Activated CD8-positive, alpha-beta T cell treated with anti-CD3 and anti-CD28 coated beads for 36 hours (primary cell): ENCODE measurements at regions not wholly inside any gene's neighbourhood (a gene's known extent, or its start where the extent isn't known, plus 50 kb on each side); places are given as distances from the start of the nearest gene placed in this dataset.
A peak's percentile ranks its signal among the peaks of the same experiment; 100 is the strongest.
"Not testable (repeated sequence)": the region's sequence is repeated elsewhere in the genome, so short reads cannot be mapped to it uniquely, and the experiment has no call there.

Experiments
- ATAC-seq: fragments of 200-7000 bp; cut with Tn5 transposase; one replicate; pipeline ENCODE4 v1.10.0; 2021; ENCODE audit warnings: mild to moderate bottlenecking, moderate library complexity
- CTCF ChIA-PET: fragments of 350-600 bp; sonication (Branson Sonifier 250); formaldehyde crosslinking; loops from one replicate; lab custom pipeline; 2021; ENCODE audit warnings: antibody characterized with exemption; lab: Charles Lee
- POLR2A ChIA-PET: fragments of 350-600 bp; sonication (Branson Sonifier 250); formaldehyde crosslinking; loops from one replicate; lab custom pipeline; 2021; ENCODE audit warnings: antibody characterized with exemption; lab: Charles Lee
- DNase-seq: peaks from one replicate; pipeline ENCODE4 v3.0.0-alpha.2; 2020
- H3K27ac Mint-ChIP-seq: one replicate; pipeline ENCODE4 v1.8.0; 2021; ENCODE audit warnings: mild to moderate bottlenecking, mixed read lengths
- H3K27me3 Mint-ChIP-seq: one replicate; pipeline ENCODE4 v1.8.0; 2021; ENCODE audit warnings: mixed read lengths
- H3K36me3 Mint-ChIP-seq: one replicate; pipeline ENCODE4 v1.8.0; 2021; ENCODE audit warnings: low read depth, mixed read lengths
- H3K4me1 Mint-ChIP-seq: one replicate; pipeline ENCODE4 v1.8.0; 2021; ENCODE audit warnings: low read depth, mixed read lengths
- H3K4me3 Mint-ChIP-seq: one replicate; pipeline ENCODE4 v1.8.0; 2021; ENCODE audit warnings: mild to moderate bottlenecking, moderate library complexity, mixed read lengths
- H3K9me3 Mint-ChIP-seq: one replicate; pipeline ENCODE4 v1.8.0; 2021; ENCODE audit warnings: mixed read lengths
- intact Hi-C: fragments of 100-400 bp; cut with micrococcal nuclease; formaldehyde crosslinking; loops from one replicate; pipeline ENCODE4 v1.10.0; 2022
- TF ChIP-seq, protein P1 (sequence below): fragments of 200-600 bp; IDR thresholded peaks from one replicate; pipeline ENCODE4 v1.8.0; 2022; ENCODE audit warnings: antibody characterized with exemption, mild to moderate bottlenecking

DNA sequence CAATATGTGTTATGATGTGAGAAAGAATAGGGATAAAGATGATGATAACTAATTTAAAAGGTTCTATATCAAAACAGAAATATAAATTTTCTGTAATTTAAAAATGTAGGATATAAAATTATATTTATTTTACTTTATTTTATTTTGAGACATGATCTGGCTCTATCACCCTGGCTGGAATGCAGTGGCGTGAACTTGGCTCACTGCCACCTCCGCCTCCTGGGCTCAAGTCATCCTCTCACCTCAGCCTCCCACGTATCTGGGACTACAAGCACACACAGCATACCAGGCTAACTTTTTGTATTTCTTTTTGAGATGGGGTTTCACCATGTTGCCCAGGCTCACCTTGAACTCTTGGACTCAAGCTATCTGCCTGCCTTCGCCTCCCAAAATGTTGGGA lies 214.9 kb upstream of the SLITRK1 start:
- Mint-ChIP-seq H3K4me3 (no peak overlapping the region), H3K36me3 (no peaks in the 10 kb centered on the region), H3K4me1 (no peaks in the 10 kb centered on the region), H3K9me3 (no peaks in the 10 kb centered on the region), H3K27me3 (no peaks in the 10 kb centered on the region), H3K27ac (no peak overlapping the region)
- ATAC-seq (no peak), DNase-seq (peak; percentile 11)
- TF ChIP-seq, protein P1, sequence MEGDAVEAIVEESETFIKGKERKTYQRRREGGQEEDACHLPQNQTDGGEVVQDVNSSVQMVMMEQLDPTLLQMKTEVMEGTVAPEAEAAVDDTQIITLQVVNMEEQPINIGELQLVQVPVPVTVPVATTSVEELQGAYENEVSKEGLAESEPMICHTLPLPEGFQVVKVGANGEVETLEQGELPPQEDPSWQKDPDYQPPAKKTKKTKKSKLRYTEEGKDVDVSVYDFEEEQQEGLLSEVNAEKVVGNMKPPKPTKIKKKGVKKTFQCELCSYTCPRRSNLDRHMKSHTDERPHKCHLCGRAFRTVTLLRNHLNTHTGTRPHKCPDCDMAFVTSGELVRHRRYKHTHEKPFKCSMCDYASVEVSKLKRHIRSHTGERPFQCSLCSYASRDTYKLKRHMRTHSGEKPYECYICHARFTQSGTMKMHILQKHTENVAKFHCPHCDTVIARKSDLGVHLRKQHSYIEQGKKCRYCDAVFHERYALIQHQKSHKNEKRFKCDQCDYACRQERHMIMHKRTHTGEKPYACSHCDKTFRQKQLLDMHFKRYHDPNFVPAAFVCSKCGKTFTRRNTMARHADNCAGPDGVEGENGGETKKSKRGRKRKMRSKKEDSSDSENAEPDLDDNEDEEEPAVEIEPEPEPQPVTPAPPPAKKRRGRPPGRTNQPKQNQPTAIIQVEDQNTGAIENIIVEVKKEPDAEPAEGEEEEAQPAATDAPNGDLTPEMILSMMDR, result no peak
- intact Hi-C loops, result no loop called here
- POLR2A ChIA-PET, result no interaction called here
- CTCF ChIA-PET, result interaction anchor here (1.4 kb wide), 1 partner anchor 15 kb away, joined by 3 read pairs; no protein-coding TSS in a partner anchor

DNA sequence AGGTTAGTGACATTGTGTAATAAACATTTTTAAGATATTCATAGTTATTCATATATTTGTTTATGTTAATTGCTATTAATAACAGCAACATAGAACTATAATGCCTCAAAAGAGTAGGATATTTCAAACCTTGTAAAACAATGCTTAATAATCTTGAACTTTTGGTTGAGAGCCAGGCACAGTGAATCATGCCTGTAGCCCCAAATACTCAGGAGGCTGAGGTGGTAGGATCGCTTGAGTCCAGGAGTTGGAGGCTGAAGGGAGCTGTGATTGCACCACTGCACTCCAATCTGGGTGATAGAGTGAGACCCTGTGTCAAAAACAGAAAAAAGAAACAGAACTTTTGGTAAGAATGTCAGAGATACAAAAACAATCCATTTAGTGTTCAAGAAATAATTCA lies 213.9 kb upstream of the SLITRK1 start:
- no peak for DNase-seq
- Mint-ChIP-seq H3K4me1 (no peaks in the 10 kb centered on the region), H3K36me3 (no peaks in the 10 kb centered on the region), H3K27me3 (no peaks in the 10 kb centered on the region), H3K27ac (no peak overlapping the region), H3K4me3 (no peak overlapping the region), H3K9me3 (no peaks in the 10 kb centered on the region)
- ATAC-seq, result no peak
- intact Hi-C loops, result no loop called here
- ChIA-PET CTCF (interaction anchor here (1.4 kb wide), 1 partner anchor 14 kb away, joined by 3 read pairs; no protein-coding TSS in a partner anchor), POLR2A (no interaction called here)
- TF ChIP-seq, protein P1, result no peak

DNA sequence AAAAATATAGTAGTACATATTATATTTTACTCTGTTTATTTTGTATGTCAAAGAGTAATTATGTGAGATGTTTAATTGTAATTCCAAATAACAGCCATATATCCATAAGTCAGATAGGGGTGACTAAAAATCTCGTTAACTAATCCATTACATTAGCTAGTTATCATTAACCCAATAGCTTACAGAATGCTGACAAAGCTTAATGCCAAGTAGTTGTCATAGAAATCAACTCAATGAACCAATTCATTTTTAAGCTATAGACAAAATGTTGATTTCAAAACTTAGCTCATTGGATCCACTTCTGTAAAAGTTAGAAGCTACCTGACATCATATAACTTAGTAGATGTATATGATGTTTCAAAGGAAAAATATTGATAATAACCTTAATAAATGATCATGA lies 206.7 kb upstream of the SLITRK1 start:
- CTCF ChIA-PET, result no interaction called here
- no peak for ATAC-seq

DNA sequence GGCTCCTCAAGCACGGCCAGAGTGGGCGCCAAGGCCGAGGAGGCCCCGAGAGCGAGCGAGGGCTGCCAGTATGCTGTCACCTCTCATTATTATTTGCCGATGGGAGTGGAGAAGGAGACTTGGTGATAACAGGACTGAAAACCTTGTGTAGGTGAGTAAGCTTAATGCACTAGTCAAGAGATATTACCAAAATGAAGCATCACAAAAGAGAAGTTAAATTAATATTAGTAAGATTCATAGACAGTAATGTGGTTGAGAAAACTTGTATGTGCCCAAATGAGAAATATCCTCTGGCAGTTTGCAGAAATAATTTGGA lies 204.5 kb upstream of the SLITRK1 start:
- DNase-seq, result no peak
- no peaks in the 10 kb centered on the region for H3K4me1 Mint-ChIP-seq
- ChIA-PET CTCF (no interaction called here), POLR2A (no interaction called here)
- intact Hi-C loops, result no loop called here
- no peak overlapping the region for H3K27ac Mint-ChIP-seq
- H3K9me3 Mint-ChIP-seq, result peaks cover 3% of the 10 kb centered on the region
- no peak for ATAC-seq
- no peak overlapping the region for H3K4me3 Mint-ChIP-seq
- no peaks in the 10 kb centered on the region for H3K36me3 Mint-ChIP-seq
- H3K27me3 Mint-ChIP-seq, result no peaks in the 10 kb centered on the region
- TF ChIP-seq, protein P1, result no peak

More for the DNA sequence above, 206.7 kb upstream of the SLITRK1 start:
- Mint-ChIP-seq H3K27me3 (no peaks in the 10 kb centered on the region), H3K9me3 (peaks cover 3% of the 10 kb centered on the region), H3K27ac (no peak overlapping the region), H3K36me3 (no peaks in the 10 kb centered on the region), H3K4me1 (no peaks in the 10 kb centered on the region), H3K4me3 (no peak overlapping the region)
- DNase-seq, result no peak
- POLR2A ChIA-PET, result no interaction called here
- intact Hi-C loops, result no loop called here
- TF ChIP-seq, protein P1, result no peak

DNA sequence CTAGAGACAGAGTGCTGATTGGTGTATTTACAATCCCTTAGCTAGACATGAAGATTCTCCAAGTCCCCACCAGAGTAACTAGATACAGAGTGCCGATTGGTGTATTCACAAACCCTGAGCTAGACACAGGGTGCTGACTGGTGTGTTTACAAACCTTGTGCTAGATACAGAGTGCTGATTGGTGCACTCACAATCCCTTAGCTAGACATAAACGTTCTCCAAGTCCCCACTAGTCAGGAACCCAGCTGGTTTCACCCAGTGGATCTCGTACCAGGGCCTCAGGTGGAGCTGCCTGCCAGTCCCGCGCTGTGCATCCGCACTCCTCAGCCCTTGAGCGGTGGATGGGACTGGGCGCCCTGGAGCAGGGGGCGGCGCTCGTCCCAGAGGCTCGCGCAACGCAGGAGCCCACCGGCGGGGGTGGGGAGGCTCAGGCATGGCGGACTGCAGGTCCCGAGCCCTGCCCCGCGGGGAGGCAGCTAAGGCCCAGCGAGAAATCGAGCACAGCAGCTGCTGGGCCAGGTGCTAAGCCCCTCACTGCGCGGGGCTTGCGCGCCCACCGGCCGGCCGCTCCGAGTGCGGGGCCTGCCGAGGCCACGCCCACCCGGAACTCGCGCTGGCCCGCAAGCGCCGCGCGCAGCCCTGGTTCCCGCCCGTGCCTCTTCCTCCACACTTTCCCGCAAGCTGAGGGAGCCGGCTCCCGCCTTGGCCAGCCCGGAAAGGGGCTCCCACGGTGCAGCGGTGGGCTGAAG lies 204.0 kb upstream of the SLITRK1 start:
- H3K27me3 Mint-ChIP-seq, DNase-seq, H3K9me3 Mint-ChIP-seq, ATAC-seq, POLR2A ChIA-PET, H3K4me3 Mint-ChIP-seq, H3K4me1 Mint-ChIP-seq, H3K36me3 Mint-ChIP-seq, H3K27ac Mint-ChIP-seq, intact Hi-C loops, CTCF ChIA-PET: not testable (repeated sequence)
